ENCODE measurements at regions not wholly inside any gene's neighbourhood (a gene's known extent, or its start where the extent isn't known, plus 50 kb on each side); places are given as distances from the start of the nearest gene placed in this dataset.
A peak's percentile ranks its signal among the peaks of the same experiment; 100 is the strongest.

DNA sequence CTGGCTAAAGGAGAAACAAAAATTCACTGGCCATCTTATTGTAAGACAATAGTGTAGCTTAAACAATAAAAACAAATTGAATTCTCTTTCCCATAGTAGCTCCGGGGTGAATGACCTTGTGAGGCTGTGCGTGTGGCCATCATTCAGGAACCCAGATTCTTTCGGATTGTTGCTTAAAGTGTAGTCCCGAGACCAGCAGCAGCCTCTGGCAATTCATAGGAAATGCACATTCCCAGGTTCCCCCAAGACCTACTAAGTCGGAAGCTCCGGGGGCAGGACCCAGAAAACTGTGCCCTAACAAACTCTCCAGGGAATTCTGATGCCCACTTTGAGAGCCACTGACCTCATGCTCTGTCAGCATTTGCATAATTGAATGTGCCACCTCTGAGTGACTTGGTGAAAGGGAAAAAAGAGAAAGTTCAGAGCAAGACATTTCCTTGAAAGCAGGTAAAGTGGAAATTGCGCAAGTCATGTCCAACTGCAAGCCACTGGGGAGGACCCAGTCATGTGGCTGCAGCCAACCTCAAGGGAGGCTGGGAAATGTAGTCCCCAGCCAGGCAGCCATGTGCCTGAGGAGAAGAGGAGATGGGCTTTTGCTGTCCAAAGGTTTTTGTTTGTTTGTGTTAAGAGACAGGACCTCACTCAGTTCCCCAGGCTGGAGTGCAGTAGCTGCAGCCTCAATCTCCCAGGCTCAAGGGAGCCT, 50.7 kb upstream of the PNMA8B start:
- peak overlapping the region in 2 of 4 donors; percentile 36 to 47 for H3K4me3 ChIP-seq
- TF ChIP-seq, protein P1, sequence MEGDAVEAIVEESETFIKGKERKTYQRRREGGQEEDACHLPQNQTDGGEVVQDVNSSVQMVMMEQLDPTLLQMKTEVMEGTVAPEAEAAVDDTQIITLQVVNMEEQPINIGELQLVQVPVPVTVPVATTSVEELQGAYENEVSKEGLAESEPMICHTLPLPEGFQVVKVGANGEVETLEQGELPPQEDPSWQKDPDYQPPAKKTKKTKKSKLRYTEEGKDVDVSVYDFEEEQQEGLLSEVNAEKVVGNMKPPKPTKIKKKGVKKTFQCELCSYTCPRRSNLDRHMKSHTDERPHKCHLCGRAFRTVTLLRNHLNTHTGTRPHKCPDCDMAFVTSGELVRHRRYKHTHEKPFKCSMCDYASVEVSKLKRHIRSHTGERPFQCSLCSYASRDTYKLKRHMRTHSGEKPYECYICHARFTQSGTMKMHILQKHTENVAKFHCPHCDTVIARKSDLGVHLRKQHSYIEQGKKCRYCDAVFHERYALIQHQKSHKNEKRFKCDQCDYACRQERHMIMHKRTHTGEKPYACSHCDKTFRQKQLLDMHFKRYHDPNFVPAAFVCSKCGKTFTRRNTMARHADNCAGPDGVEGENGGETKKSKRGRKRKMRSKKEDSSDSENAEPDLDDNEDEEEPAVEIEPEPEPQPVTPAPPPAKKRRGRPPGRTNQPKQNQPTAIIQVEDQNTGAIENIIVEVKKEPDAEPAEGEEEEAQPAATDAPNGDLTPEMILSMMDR (IDR thresholded peaks at IDR 0.05): no peak
- no peaks in the 10 kb centered on the region for H3K4me1 ChIP-seq
- no peaks in the 10 kb centered on the region for H3K27me3 ChIP-seq
- H3K36me3 ChIP-seq: no peaks in the 10 kb centered on the region
- peaks cover 0 to 9% (median 3%) of the 10 kb centered on the region in 4 donors for H3K9me3 ChIP-seq
- DNase-seq: peak in 1 of 3 donors; percentile 72
- H3K27ac ChIP-seq: no peak overlapping the region

GRCh38 chr19:46550684-46551083, 50.4 kb upstream of the CALM3 start:
- TF ChIP-seq, protein P1 (IDR thresholded peaks at IDR 0.05): no peak
- TF ChIP-seq POLR2A (IDR thresholded peaks at IDR 0.05): no peak
- no peaks in the 10 kb centered on the region for H3K4me1 ChIP-seq

DNA sequence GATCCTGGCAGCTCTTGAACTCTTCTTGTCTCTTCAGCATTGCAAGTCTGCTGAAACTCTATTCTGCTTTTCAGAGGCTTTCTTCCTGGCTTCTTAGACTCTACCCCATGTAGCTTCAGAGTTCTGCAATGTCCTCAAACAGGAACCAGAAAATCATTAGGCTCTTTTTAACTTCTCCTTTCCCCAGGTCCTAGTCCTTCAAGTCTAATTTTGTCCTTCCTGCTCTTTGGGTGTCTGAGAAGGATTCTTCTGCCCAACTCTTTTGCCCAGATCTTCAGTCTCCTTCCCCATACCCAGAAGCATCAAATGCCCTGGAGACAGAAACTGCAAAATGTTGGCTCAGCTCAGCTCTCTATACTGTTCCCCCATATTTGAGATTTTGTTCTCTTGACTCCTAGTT, 50.0 kb upstream of the CALM3 start:
- Histone ChIP-seq H3K27me3 (no peaks in the 10 kb centered on the region), H3K27ac (no peak overlapping the region), H3K36me3 (no peaks in the 10 kb centered on the region), H3K9me3 (peaks cover 0 to 9% (median 4%) of the 10 kb centered on the region in 4 donors), H3K4me1 (no peaks in the 10 kb centered on the region), H3K4me3 (no peak overlapping the region)
- TF ChIP-seq, protein P1 (IDR thresholded peaks at IDR 0.05): no peak
- TF ChIP-seq POLR2A (IDR thresholded peaks at IDR 0.05): no peak
- DNase-seq: no peak

More at GRCh38 chr19:46550684-46551083, 50.4 kb upstream of the CALM3 start:
- Histone ChIP-seq H3K27ac (no peak overlapping the region), H3K36me3 (no peaks in the 10 kb centered on the region), H3K9me3 (peaks cover 0 to 9% (median 4%) of the 10 kb centered on the region in 4 donors), H3K4me3 (no peak overlapping the region), H3K27me3 (no peaks in the 10 kb centered on the region)
- DNase-seq: no peak
